Endothelial cell (in vitro differentiated cells): ENCODE measurements at regions not wholly inside any gene's neighbourhood (a gene's known extent, or its start where the extent isn't known, plus 50 kb on each side); places are given as distances from the start of the nearest gene placed in this dataset.
A peak's percentile ranks its signal among the peaks of the same experiment; 100 is the strongest.

ENCODE experiments used
- DNase-seq: peaks from one replicate; pipeline ENCODE4 v3.0.0; 2021; ENCODE audit warnings: low spot score
- H3K27ac Mint-ChIP-seq: one replicate; pipeline ENCODE4 v1.8.0; 2021; ENCODE audit warnings: mixed read lengths, inconsistent platforms; ENCODE audit not compliant: unreplicated experiment
- H3K27me3 Mint-ChIP-seq: one replicate; pipeline ENCODE4 v1.8.0; 2021; ENCODE audit warnings: mild to moderate bottlenecking, moderate library complexity, mixed read lengths, inconsistent platforms; ENCODE audit not compliant: unreplicated experiment
- H3K36me3 Mint-ChIP-seq: one replicate; pipeline ENCODE4 v1.8.0; 2021; ENCODE audit warnings: mild to moderate bottlenecking, low read depth, mixed read lengths, inconsistent platforms; ENCODE audit not compliant: unreplicated experiment
- H3K4me1 Mint-ChIP-seq: one replicate; pipeline ENCODE4 v1.8.0; 2021; ENCODE audit warnings: mild to moderate bottlenecking, mixed read lengths, inconsistent platforms; ENCODE audit not compliant: unreplicated experiment
- H3K4me3 Mint-ChIP-seq: one replicate; pipeline ENCODE4 v1.8.0; 2021; ENCODE audit warnings: mild to moderate bottlenecking, mixed read lengths, inconsistent platforms; ENCODE audit not compliant: unreplicated experiment
- H3K9me3 Mint-ChIP-seq: one replicate; pipeline ENCODE4 v1.8.0; 2021; ENCODE audit warnings: mixed read lengths, inconsistent platforms; ENCODE audit not compliant: unreplicated experiment
- CTCF ChIP-seq: fragments of 200-600 bp; sonication (generic); IDR thresholded peaks from one replicate; pipeline ENCODE4 v1.5.0; 2021; ENCODE audit warnings: antibody characterized with exemption; ENCODE audit not compliant: unreplicated experiment

- Mint-ChIP-seq H3K36me3 (no peaks in the 10 kb centered on the region), H3K27ac (no peak overlapping the region), H3K4me3 (no peak overlapping the region), H3K9me3 (no peaks in the 10 kb centered on the region), H3K4me1 (no peaks in the 10 kb centered on the region), H3K27me3 (no peaks in the 10 kb centered on the region)
- no peak for DNase-seq
- TF ChIP-seq CTCF: no peak
Measured at GRCh38 chr15:94547711-94548110, 316.4 kb downstream of the MCTP2 start.

GRCh38 chr15:94555841-94556519 is 324.6 kb downstream of the MCTP2 start:
- H3K27me3 Mint-ChIP-seq: peaks cover 2% of the 10 kb centered on the region
- H3K4me3 Mint-ChIP-seq: no peak overlapping the region

GRCh38 chr15:94561036-94561689 is 329.8 kb downstream of the MCTP2 start:
- no peaks in the 10 kb centered on the region for H3K9me3 Mint-ChIP-seq
- H3K4me1 Mint-ChIP-seq: no peaks in the 10 kb centered on the region
- TF ChIP-seq CTCF: no peak
- H3K36me3 Mint-ChIP-seq: no peaks in the 10 kb centered on the region
- no peak overlapping the region for H3K27ac Mint-ChIP-seq
- DNase-seq: no peak
- peaks cover 2% of the 10 kb centered on the region for H3K27me3 Mint-ChIP-seq
- H3K4me3 Mint-ChIP-seq: no peak overlapping the region

More at GRCh38 chr15:94555841-94556519, 324.6 kb downstream of the MCTP2 start:
- no peak for TF ChIP-seq CTCF
- no peaks in the 10 kb centered on the region for H3K4me1 Mint-ChIP-seq
- no peak for DNase-seq
- H3K27ac Mint-ChIP-seq: no peak overlapping the region
- no peaks in the 10 kb centered on the region for H3K9me3 Mint-ChIP-seq
- no peaks in the 10 kb centered on the region for H3K36me3 Mint-ChIP-seq

- no peak overlapping the region for H3K27ac Mint-ChIP-seq
- DNase-seq: no peak
- no peaks in the 10 kb centered on the region for H3K36me3 Mint-ChIP-seq
- peaks cover 2% of the 10 kb centered on the region for H3K27me3 Mint-ChIP-seq
- no peak overlapping the region for H3K4me3 Mint-ChIP-seq
- no peaks in the 10 kb centered on the region for H3K9me3 Mint-ChIP-seq
- no peak for TF ChIP-seq CTCF
- H3K4me1 Mint-ChIP-seq: no peaks in the 10 kb centered on the region
Measured at GRCh38 chr15:94563456-94563855, 332.1 kb downstream of the MCTP2 start.

GRCh38 chr15:94576889-94577533 is 345.6 kb downstream of the MCTP2 start:
- Mint-ChIP-seq H3K9me3 (no peaks in the 10 kb centered on the region), H3K27me3 (peaks cover 1% of the 10 kb centered on the region), H3K4me3 (no peak overlapping the region), H3K36me3 (no peaks in the 10 kb centered on the region), H3K4me1 (peaks cover 10% of the 10 kb centered on the region), H3K27ac (no peak overlapping the region)
- peak; percentile 54 for DNase-seq
- TF ChIP-seq CTCF: peak; percentile 73
